Smooth muscle cell (in vitro differentiated cells): ENCODE measurements at regions not wholly inside any gene's neighbourhood (a gene's known extent, or its start where the extent isn't known, plus 50 kb on each side); places are given as distances from the start of the nearest gene placed in this dataset.
A peak's percentile ranks its signal among the peaks of the same experiment; 100 is the strongest.

Experiments used
- DNase-seq: peaks from one replicate; lab custom pipeline; 2025; ENCODE audit not compliant: unreplicated experiment; lab: John Stamatoyannopoulos, UW
- H2AFZ ChIP-seq: fragments of 200-600 bp; sonication (generic); 2 replicates; pipeline ENCODE4 v1.6.0; 2016; ENCODE audit warnings: antibody characterized with exemption, low read depth, mild to moderate bottlenecking
- H3F3A ChIP-seq: fragments of 200-600 bp; sonication (generic); 2 replicates; pipeline ENCODE4 v1.6.0; 2017; ENCODE audit warnings: antibody characterized with exemption, low read depth
- H3K27ac ChIP-seq: fragments of 200-600 bp; sonication (generic); 2 replicates; pipeline ENCODE4 v1.5.1; 2016; ENCODE audit warnings: low read depth, mild to moderate bottlenecking
- H3K27me3 ChIP-seq: fragments of 200-600 bp; sonication (generic); 2 replicates; pipeline ENCODE4 v1.6.1; 2016; ENCODE audit warnings: low read depth, mild to moderate bottlenecking
- H3K36me3 ChIP-seq: fragments of 200-600 bp; sonication (generic); 2 replicates; pipeline ENCODE4 v1.5.1; 2016; ENCODE audit warnings: low read depth
- H3K4me1 ChIP-seq: fragments of 200-600 bp; sonication (generic); 2 replicates; pipeline ENCODE4 v1.5.1; 2016; ENCODE audit warnings: low read depth
- H3K4me2 ChIP-seq: fragments of 200-600 bp; sonication (generic); 2 replicates; pipeline ENCODE4 v1.6.0; 2016; ENCODE audit warnings: mild to moderate bottlenecking
- H3K4me3 ChIP-seq: fragments of 200-600 bp; sonication (generic); 2 replicates; pipeline ENCODE4 v1.5.1; 2016; ENCODE audit warnings: mild to moderate bottlenecking
- H3K79me2 ChIP-seq: fragments of 200-600 bp; sonication (generic); 2 replicates; pipeline ENCODE4 v1.6.0; 2016; ENCODE audit warnings: low read depth, mild to moderate bottlenecking
- H3K9ac ChIP-seq: fragments of 200-600 bp; sonication (generic); 2 replicates; pipeline ENCODE4 v1.6.0; 2016; ENCODE audit warnings: low read depth
- H3K9me3 ChIP-seq: fragments of 200-600 bp; sonication (generic); replicated peaks from 2 replicates; pipeline ENCODE4 v1.5.1; 2016; ENCODE audit warnings: low read depth
- H4K20me1 ChIP-seq: fragments of 200-600 bp; sonication (generic); 2 replicates; pipeline ENCODE4 v1.6.0; 2016; ENCODE audit warnings: low read depth
- CTCF ChIP-seq: fragments of 200-600 bp; sonication (generic); IDR thresholded peaks from 2 replicates; pipeline ENCODE4 v1.5.1; 2017; ENCODE audit warnings: borderline replicate concordance, mild to moderate bottlenecking, antibody characterized with exemption; ENCODE audit not compliant: insufficient read depth, poor library complexity, severe bottlenecking
- WGBS: methylation state at CpG from one replicate; pipeline ENCODE4 v1.1.7; 2016; ENCODE audit warnings: low lambda C conversion rate; 5-methylcytosine and 5-hydroxymethylcytosine counted together

GRCh38 chr22:46066691-46067090, 83.6 kb upstream of the PPARA start:
- Histone ChIP-seq H3K9me3 (no peaks in the 10 kb centered on the region), H3K79me2 (no peaks in the 10 kb centered on the region), H2AFZ (no peak overlapping the region), H3K27me3 (peaks cover 75% of the 10 kb centered on the region), H3K9ac (no peak overlapping the region), H3K27ac (no peak overlapping the region), H3K36me3 (no peaks in the 10 kb centered on the region), H3K4me2 (no peak overlapping the region), H4K20me1 (no peaks in the 10 kb centered on the region), H3K4me1 (peaks cover 4% of the 10 kb centered on the region), H3K4me3 (no peak overlapping the region), H3F3A (peaks cover 5% of the 10 kb centered on the region)
- no peak for TF ChIP-seq CTCF
- 97% methylated on average over 11 of the region's 11 CpGs for WGBS
- no peak for DNase-seq

- H3F3A ChIP-seq, result peaks cover 6% of the 10 kb centered on the region
- no peak overlapping the region for H2AFZ ChIP-seq
- H3K4me3 ChIP-seq, result no peak overlapping the region
- H3K79me2 ChIP-seq, result no peaks in the 10 kb centered on the region
- TF ChIP-seq CTCF, result no peak
- H3K9me3 ChIP-seq, result no peaks in the 10 kb centered on the region
- no peaks in the 10 kb centered on the region for H3K36me3 ChIP-seq
- 93% methylated on average over 19 of the region's 19 CpGs for WGBS
- no peak overlapping the region for H3K4me2 ChIP-seq
- no peak overlapping the region for H3K27ac ChIP-seq
- peaks cover 68% of the 10 kb centered on the region for H3K27me3 ChIP-seq
- no peak overlapping the region for H3K9ac ChIP-seq
- H3K4me1 ChIP-seq, result peaks cover 4% of the 10 kb centered on the region
- no peak for DNase-seq
- no peaks in the 10 kb centered on the region for H4K20me1 ChIP-seq
Observed at GRCh38 chr22:46067159-46068111, 82.9 kb upstream of the PPARA start.

GRCh38 chr22:46068181-46068592, 82.1 kb upstream of the PPARA start:
- WGBS, result 97% methylated on average over 2 of the region's 2 CpGs
- H3F3A ChIP-seq, result peaks cover 8% of the 10 kb centered on the region

More at GRCh38 chr22:46068181-46068592, 82.1 kb upstream of the PPARA start:
- H3K36me3 ChIP-seq, result no peaks in the 10 kb centered on the region
- H3K79me2 ChIP-seq, result peaks cover 3% of the 10 kb centered on the region
- peaks cover 4% of the 10 kb centered on the region for H3K4me1 ChIP-seq
- H3K9ac ChIP-seq, result no peak overlapping the region
- peak overlapping the region; percentile 72 for H3K27ac ChIP-seq
- no peak overlapping the region for H2AFZ ChIP-seq
- peaks cover 68% of the 10 kb centered on the region for H3K27me3 ChIP-seq
- H3K4me2 ChIP-seq, result no peak overlapping the region
- peaks cover 3% of the 10 kb centered on the region for H4K20me1 ChIP-seq
- no peaks in the 10 kb centered on the region for H3K9me3 ChIP-seq
- H3K4me3 ChIP-seq, result no peak overlapping the region
- TF ChIP-seq CTCF, result no peak
- no peak for DNase-seq
